Prostate gland (tissue), 2 donors: ENCODE measurements at regions not wholly inside any gene's neighbourhood (a gene's known extent, or its start where the extent isn't known, plus 50 kb on each side); places are given as distances from the start of the nearest gene placed in this dataset.

ENCODE experiments used
- DNase-seq: peaks from one replicate; pipeline ENCODE4 v3.0.0-alpha.2; 2019; ENCODE audit warnings: low spot score
- H3K27ac ChIP-seq, 2 donors: fragments of 200-600 bp; sonication (generic); 2 replicates each; pipeline ENCODE4 v1.5.1; 2017 to 2019
- H3K27me3 ChIP-seq: fragments of 200-600 bp; sonication (generic); replicated peaks from 2 replicates; pipeline ENCODE4 v1.5.1; 2019; ENCODE audit not compliant: insufficient read depth
- H3K36me3 ChIP-seq, 2 donors: fragments of 200-600 bp; sonication (generic); 1 replicate in 1 of 2; 2 replicates in 1 of 2; pipeline versions ENCODE4 v1.5.1 to v1.8.1; 2017 to 2019
- H3K4me1 ChIP-seq: fragments of 200-600 bp; sonication (generic); replicated peaks from 2 replicates; pipeline ENCODE4 v1.5.1; 2019
- H3K4me3 ChIP-seq, 2 donors: fragments of 200-600 bp; sonication (generic); 2 replicates each; pipeline ENCODE4 v1.5.1; 2017 to 2019
- H3K9me3 ChIP-seq: fragments of 200-600 bp; sonication (generic); 2 replicates; pipeline ENCODE4 v1.5.1; 2017
- POLR2A ChIP-seq: fragments of 450-650 bp; IDR thresholded peaks from one replicate; pipeline ENCODE4 v1.6.1; 2016; ENCODE audit warnings: antibody characterized with exemption, mild to moderate bottlenecking
- POLR2AphosphoS5 ChIP-seq: sonication (generic); formaldehyde crosslinking; IDR thresholded peaks from one replicate; pipeline ENCODE4 v1.6.1; 2017; ENCODE audit warnings: antibody characterized with exemption
- WGBS: methylation state at CpG from one replicate; pipeline ENCODE4 v1.1.5; 2018; 5-methylcytosine and 5-hydroxymethylcytosine counted together
- intact Hi-C: fragments of 100-400 bp; cut with DNase I; formaldehyde crosslinking; loops from one replicate; pipeline ENCODE4 v1.14.2; 2022
- TF ChIP-seq, protein P1 (sequence below), 4 experiments: fragments of 200-600 bp in 2 of 4; fragments of 450-650 bp in 2 of 4; sonication (generic) in 2 of 4; IDR thresholded peaks; 1 replicate in 3 of 4; 2 replicates in 1 of 4; pipeline ENCODE4 v1.5.1; 2016 to 2019; ENCODE audit warnings: antibody characterized with exemption in 4 of 4, mild to moderate bottlenecking in 2 of 4, moderate library complexity in 2 of 4

DNA sequence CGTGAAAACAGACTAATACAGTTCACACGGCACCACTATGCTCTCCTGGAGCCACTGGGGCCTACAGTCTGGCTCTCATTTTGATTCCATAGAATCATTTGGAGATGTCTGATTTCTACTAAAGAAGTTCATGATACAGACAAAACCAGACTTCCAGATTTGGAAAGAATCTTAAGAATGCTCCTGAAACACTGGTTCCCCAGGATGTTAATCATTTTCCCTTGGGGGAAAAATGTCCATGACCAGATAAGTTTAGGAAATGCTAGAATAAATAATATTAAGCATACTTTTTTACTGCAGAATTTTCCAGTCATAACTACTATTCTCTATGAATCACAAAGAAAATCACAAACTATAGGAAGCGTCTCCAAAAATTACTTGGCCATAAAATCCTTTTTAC, 63.0 kb upstream of the RGS7 start:
- Histone ChIP-seq H3K4me3 (no peak overlapping the region), H3K9me3 (no peaks in the 10 kb centered on the region), H3K27ac (no peak overlapping the region), H3K27me3 (peaks cover 5% of the 10 kb centered on the region), H3K36me3 (no peaks in the 10 kb centered on the region), H3K4me1 (no peaks in the 10 kb centered on the region)
- 86% methylated on average over 3 of the region's 3 CpGs for WGBS
- intact Hi-C loops, result no loop called here
- no peak for DNase-seq
- TF ChIP-seq POLR2AphosphoS5, result no peak
- TF ChIP-seq, protein P1, sequence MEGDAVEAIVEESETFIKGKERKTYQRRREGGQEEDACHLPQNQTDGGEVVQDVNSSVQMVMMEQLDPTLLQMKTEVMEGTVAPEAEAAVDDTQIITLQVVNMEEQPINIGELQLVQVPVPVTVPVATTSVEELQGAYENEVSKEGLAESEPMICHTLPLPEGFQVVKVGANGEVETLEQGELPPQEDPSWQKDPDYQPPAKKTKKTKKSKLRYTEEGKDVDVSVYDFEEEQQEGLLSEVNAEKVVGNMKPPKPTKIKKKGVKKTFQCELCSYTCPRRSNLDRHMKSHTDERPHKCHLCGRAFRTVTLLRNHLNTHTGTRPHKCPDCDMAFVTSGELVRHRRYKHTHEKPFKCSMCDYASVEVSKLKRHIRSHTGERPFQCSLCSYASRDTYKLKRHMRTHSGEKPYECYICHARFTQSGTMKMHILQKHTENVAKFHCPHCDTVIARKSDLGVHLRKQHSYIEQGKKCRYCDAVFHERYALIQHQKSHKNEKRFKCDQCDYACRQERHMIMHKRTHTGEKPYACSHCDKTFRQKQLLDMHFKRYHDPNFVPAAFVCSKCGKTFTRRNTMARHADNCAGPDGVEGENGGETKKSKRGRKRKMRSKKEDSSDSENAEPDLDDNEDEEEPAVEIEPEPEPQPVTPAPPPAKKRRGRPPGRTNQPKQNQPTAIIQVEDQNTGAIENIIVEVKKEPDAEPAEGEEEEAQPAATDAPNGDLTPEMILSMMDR (IDR thresholded peaks at IDR 0.05), result no peak
- TF ChIP-seq POLR2A, result no peak

DNA sequence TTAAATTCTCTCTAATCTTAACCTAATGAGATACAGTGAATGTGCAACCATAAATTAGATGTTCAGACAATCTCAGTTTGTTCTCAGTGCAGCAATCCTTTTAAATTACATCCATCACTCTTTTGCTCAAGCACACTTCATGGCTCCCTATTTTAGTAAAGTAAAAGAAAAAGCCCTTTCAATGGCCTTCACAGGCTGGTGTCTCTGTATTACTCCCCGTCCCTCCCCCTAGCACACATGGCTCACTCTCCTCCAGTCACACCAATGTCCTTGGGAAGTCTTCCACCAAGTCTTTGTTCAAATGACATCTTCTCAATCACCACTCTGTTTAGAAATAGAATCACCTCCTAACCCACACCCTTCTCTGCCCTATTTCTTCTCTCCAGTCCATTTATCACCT, 60.3 kb upstream of the RGS7 start:
- Histone ChIP-seq H3K4me1 (no peaks in the 10 kb centered on the region), H3K4me3 (no peak overlapping the region), H3K27ac (no peak overlapping the region), H3K27me3 (no peaks in the 10 kb centered on the region), H3K36me3 (no peaks in the 10 kb centered on the region), H3K9me3 (no peaks in the 10 kb centered on the region)
- 89% methylated on average over 1 of the region's 1 CpG for WGBS
- no peak for DNase-seq
- intact Hi-C loops, result no loop called here
- TF ChIP-seq, protein P1 (IDR thresholded peaks at IDR 0.05), result no peak
- TF ChIP-seq POLR2A (no peak), POLR2AphosphoS5 (no peak)

DNA sequence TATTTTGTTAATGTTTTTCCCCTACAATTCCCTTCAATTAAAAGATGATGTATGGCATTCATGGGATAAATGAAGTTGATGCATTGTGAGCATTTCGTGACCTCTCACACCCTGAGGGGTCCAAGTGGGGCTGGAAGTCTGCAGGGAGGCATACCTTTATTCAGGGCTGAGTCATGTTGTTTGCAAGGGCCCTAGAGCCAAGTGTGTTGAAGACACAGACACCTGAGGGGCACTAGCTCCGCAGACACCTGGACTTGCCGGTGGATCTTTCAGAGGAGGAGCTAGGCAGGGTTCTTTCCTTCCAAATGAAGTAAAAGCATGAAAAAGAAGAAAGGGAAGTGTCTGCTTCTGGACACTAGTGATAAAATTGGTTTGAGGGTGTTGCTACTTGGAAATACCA, 57.0 kb upstream of the RGS7 start:
- H3K4me3 ChIP-seq, result no peak overlapping the region
- WGBS, result 41% methylated on average over 3 of the region's 3 CpGs
- no peak overlapping the region for H3K27ac ChIP-seq
- TF ChIP-seq, protein P1 (IDR thresholded peaks at IDR 0.05), result no peak
- TF ChIP-seq POLR2AphosphoS5 (no peak), POLR2A (no peak)
- H3K36me3 ChIP-seq, result no peaks in the 10 kb centered on the region
- intact Hi-C loops, result no loop called here
- no peak for DNase-seq
- no peaks in the 10 kb centered on the region for H3K9me3 ChIP-seq
- H3K27me3 ChIP-seq, result no peaks in the 10 kb centered on the region
- no peaks in the 10 kb centered on the region for H3K4me1 ChIP-seq

- no peaks in the 10 kb centered on the region for H3K9me3 ChIP-seq
- no peaks in the 10 kb centered on the region for H3K27me3 ChIP-seq
- intact Hi-C loops, result no loop called here
- WGBS, result 49% methylated on average over 2 of the region's 2 CpGs
- H3K27ac ChIP-seq, result no peak overlapping the region
- H3K4me1 ChIP-seq, result no peaks in the 10 kb centered on the region
- no peak for TF ChIP-seq POLR2A
- TF ChIP-seq, protein P1 (IDR thresholded peaks at IDR 0.05), result no peak
- no peak for TF ChIP-seq POLR2AphosphoS5
- H3K4me3 ChIP-seq, result no peak overlapping the region
- H3K36me3 ChIP-seq, result no peaks in the 10 kb centered on the region
- DNase-seq, result no peak
These were observed 56.4 kb upstream of the RGS7 start for GRCh38 chr1:241413386-241413785.

GRCh38 chr1:241412646-241413045, 55.6 kb upstream of the RGS7 start:
- H3K27me3 ChIP-seq, result no peaks in the 10 kb centered on the region
- H3K9me3 ChIP-seq, result no peaks in the 10 kb centered on the region
- no peaks in the 10 kb centered on the region for H3K36me3 ChIP-seq
- DNase-seq, result no peak
- H3K27ac ChIP-seq, result no peak overlapping the region
- intact Hi-C loops, result no loop called here
- TF ChIP-seq, protein P1 (IDR thresholded peaks at IDR 0.05), result no peak
- TF ChIP-seq POLR2AphosphoS5 (no peak), POLR2A (no peak)
- 94% methylated on average over 4 of the region's 4 CpGs for WGBS
- H3K4me1 ChIP-seq, result no peaks in the 10 kb centered on the region
- no peak overlapping the region for H3K4me3 ChIP-seq
